SH-SY5Y (cell line): ENCODE measurements at regions not wholly inside any gene's neighbourhood (a gene's known extent, or its start where the extent isn't known, plus 50 kb on each side); places are given as distances from the start of the nearest gene placed in this dataset.

Experiments used
- GATA2 ChIP-seq: IDR thresholded peaks from 2 replicates; pipeline ENCODE4 v1.6.1; 2011; ENCODE audit warnings: mild to moderate bottlenecking, low read depth, low read length
- GATA3 ChIP-seq: IDR thresholded peaks from 2 replicates; pipeline ENCODE4 v1.6.1; 2011; ENCODE audit warnings: low read depth, mild to moderate bottlenecking, low read length, moderate library complexity

GRCh38 chr7:26525398-26526264 lies 234.0 kb downstream of the SNX10 start:
- no peak for TF ChIP-seq GATA2
- no peak for TF ChIP-seq GATA3
